ENCODE measurements at regions not wholly inside any gene's neighbourhood (a gene's known extent, or its start where the extent isn't known, plus 50 kb on each side); places are given as distances from the start of the nearest gene placed in this dataset.
"Not testable (repeated sequence)": the region's sequence is repeated elsewhere in the genome, so short reads cannot be mapped to it uniquely, and the experiment has no call there.

- TF ChIP-seq, protein P1, sequence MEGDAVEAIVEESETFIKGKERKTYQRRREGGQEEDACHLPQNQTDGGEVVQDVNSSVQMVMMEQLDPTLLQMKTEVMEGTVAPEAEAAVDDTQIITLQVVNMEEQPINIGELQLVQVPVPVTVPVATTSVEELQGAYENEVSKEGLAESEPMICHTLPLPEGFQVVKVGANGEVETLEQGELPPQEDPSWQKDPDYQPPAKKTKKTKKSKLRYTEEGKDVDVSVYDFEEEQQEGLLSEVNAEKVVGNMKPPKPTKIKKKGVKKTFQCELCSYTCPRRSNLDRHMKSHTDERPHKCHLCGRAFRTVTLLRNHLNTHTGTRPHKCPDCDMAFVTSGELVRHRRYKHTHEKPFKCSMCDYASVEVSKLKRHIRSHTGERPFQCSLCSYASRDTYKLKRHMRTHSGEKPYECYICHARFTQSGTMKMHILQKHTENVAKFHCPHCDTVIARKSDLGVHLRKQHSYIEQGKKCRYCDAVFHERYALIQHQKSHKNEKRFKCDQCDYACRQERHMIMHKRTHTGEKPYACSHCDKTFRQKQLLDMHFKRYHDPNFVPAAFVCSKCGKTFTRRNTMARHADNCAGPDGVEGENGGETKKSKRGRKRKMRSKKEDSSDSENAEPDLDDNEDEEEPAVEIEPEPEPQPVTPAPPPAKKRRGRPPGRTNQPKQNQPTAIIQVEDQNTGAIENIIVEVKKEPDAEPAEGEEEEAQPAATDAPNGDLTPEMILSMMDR (IDR thresholded peaks at IDR 0.05) = not testable (repeated sequence)
- TF ChIP-seq POLR2AphosphoS5, POLR2A, EP300 (IDR thresholded peaks at IDR 0.05): not testable (repeated sequence)
Observed at GRCh38 chr4:128437023-128437422, 149.4 kb upstream of the PGRMC2 start.

Measured in suprapubic skin (tissue), 4 donors.